ACC112 (cell line): ENCODE measurements at regions not wholly inside any gene's neighbourhood (a gene's known extent, or its start where the extent isn't known, plus 50 kb on each side); places are given as distances from the start of the nearest gene placed in this dataset.
"Not testable (repeated sequence)": the region's sequence is repeated elsewhere in the genome, so short reads cannot be mapped to it uniquely, and the experiment has no call there.

Experiments
- H2AFZ ChIP-seq: fragments of 200-600 bp; sonication (generic); one replicate; pipeline ENCODE4 v1.6.0; 2017; ENCODE audit warnings: antibody characterized with exemption, low read length; ENCODE audit not compliant: unreplicated experiment
- H3K27ac ChIP-seq: fragments of 200-600 bp; sonication (generic); 2 replicates; pipeline ENCODE4 v1.5.1; 2014; ENCODE audit warnings: low read depth, mild to moderate bottlenecking, antibody characterized with exemption, low read length, moderate library complexity
- H3K27me3 ChIP-seq: fragments of 200-600 bp; sonication (generic); 2 replicates; pipeline ENCODE4 v1.6.1; 2014; ENCODE audit warnings: mild to moderate bottlenecking, antibody characterized with exemption, low read length, moderate library complexity, mixed read lengths; ENCODE audit not compliant: insufficient read depth
- H3K36me3 ChIP-seq: fragments of 200-600 bp; sonication (generic); 2 replicates; pipeline ENCODE4 v1.6.1; 2016; ENCODE audit warnings: mild to moderate bottlenecking, antibody characterized with exemption, low read length, moderate library complexity, mixed read lengths; ENCODE audit not compliant: insufficient read depth
- H3K4me1 ChIP-seq: fragments of 200-600 bp; sonication (generic); one replicate; pipeline ENCODE4 v1.6.1; 2016; ENCODE audit warnings: low read length, mixed read lengths; ENCODE audit not compliant: insufficient read depth, unreplicated experiment, control insufficient read depth
- H3K4me3 ChIP-seq: fragments of 200-600 bp; sonication (generic); 2 replicates; pipeline ENCODE4 v1.5.1; 2014; ENCODE audit warnings: mild to moderate bottlenecking, low read depth, low read length
- H3K79me2 ChIP-seq: fragments of 200-600 bp; sonication (generic); one replicate; pipeline ENCODE4 v1.6.0; 2016; ENCODE audit warnings: low read length; ENCODE audit not compliant: control insufficient read depth, unreplicated experiment, insufficient read depth

DNA sequence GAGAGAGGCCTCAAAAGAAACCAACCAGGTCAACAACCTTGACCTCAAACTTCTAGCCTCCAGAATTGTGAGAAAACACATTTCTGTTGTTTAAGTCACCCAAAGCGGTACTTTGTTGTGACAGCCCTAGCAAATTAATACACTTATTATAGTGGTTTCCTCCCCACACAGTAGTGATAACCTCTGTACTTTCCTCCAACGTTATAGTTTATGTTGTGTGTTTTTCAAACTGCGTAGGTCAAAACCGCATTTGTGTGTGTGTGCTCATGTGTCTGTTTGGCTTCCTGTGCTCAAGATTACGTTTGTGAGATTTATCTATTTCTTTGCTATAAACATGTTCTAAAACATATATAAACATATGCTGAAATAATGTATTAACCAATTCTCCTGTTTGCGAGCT, 667.8 kb upstream of the USP24 start:
- no peaks in the 10 kb centered on the region for H3K79me2 ChIP-seq
- H3K4me1 ChIP-seq = no peaks in the 10 kb centered on the region
- no peaks in the 10 kb centered on the region for H3K27me3 ChIP-seq
- H3K36me3 ChIP-seq = no peaks in the 10 kb centered on the region
- no peak overlapping the region for H3K27ac ChIP-seq
- H3K4me3 ChIP-seq = no peak overlapping the region
- H2AFZ ChIP-seq = no peak overlapping the region

- Histone ChIP-seq H3K4me1 (no peaks in the 10 kb centered on the region), H2AFZ (no peak overlapping the region), H3K36me3 (no peaks in the 10 kb centered on the region), H3K79me2 (no peaks in the 10 kb centered on the region), H3K27me3 (no peaks in the 10 kb centered on the region), H3K4me3 (no peak overlapping the region), H3K27ac (no peak overlapping the region)
Observed at GRCh38 chr1:55879346-55879745, 664.2 kb upstream of the USP24 start.

DNA sequence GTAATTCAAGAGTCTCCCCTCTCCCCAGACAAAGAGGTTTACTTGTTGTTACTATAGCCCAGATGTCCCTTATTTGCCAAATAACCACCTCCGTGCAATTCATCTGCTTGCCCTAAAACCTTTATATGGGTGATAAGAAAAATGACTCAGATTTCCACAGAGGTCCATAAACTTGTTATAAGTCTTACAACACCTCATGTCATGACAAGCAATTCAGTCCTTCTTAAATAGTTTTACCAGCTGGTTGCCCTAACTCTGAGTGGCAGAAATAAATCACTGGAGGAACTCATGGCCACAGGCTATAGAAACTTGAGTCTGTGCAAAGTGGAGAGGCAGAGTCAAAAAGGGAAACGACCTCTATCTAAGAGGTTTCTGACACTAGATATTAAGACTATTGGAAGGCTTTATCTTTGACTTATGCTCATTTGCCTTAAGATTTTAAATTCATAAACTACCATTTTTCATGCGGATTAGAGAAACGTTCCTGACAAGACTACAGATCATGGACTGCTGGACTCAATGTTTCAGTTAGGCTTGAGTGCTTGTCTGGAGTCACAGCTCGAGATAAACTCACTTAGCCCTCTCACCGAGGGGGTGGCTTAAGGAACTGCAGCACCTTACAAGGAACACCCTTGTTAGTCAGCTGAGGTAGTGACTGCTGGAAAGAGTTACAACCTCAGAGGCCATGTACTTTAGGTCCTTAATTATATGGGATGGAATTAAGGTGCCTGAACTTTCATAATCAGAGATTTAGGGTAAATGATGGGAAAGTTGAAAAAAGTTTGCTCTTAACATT, 662.5 kb upstream of the USP24 start:
- Histone ChIP-seq H3K27me3 (no peaks in the 10 kb centered on the region), H2AFZ (no peak overlapping the region), H3K4me1 (no peaks in the 10 kb centered on the region), H3K79me2 (no peaks in the 10 kb centered on the region), H3K36me3 (no peaks in the 10 kb centered on the region), H3K27ac (no peak overlapping the region), H3K4me3 (no peak overlapping the region)

- no peak overlapping the region for H3K4me3 ChIP-seq
- H3K27ac ChIP-seq = no peak overlapping the region
- no peaks in the 10 kb centered on the region for H3K4me1 ChIP-seq
- H3K27me3 ChIP-seq = no peaks in the 10 kb centered on the region
- no peaks in the 10 kb centered on the region for H3K79me2 ChIP-seq
- H3K36me3 ChIP-seq = no peaks in the 10 kb centered on the region
- H2AFZ ChIP-seq = no peak overlapping the region
Observed at GRCh38 chr1:55876276-55877060, 661.3 kb upstream of the USP24 start.

DNA sequence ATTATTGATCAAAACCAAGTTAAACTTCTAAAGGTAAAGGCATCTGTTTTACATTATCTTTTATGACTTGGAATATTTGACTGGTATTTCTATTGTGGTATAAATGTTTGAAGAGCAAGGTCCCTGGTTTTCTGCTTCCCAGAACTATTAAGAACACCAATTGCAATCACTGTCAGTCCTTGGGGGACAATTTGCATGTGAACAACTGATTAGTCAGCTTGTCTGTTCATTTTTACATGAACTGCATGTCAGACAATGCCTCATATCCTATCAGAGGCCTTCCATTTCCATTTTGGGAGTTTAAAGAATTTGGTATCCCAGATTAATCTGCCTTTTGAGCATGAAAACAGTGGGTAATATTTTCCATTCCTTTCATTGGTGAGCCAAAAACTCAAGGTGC, 654.9 kb upstream of the USP24 start:
- no peak overlapping the region for H2AFZ ChIP-seq
- H3K4me3 ChIP-seq = no peak overlapping the region
- H3K4me1 ChIP-seq = peaks cover 29% of the 10 kb centered on the region
- H3K36me3 ChIP-seq = no peaks in the 10 kb centered on the region
- no peaks in the 10 kb centered on the region for H3K79me2 ChIP-seq
- no peaks in the 10 kb centered on the region for H3K27me3 ChIP-seq
- peak overlapping the region; percentile 21; the same call in 1 of the 2 replicates for H3K27ac ChIP-seq

GRCh38 chr1:55869065-55869464, 653.9 kb upstream of the USP24 start:
- no peaks in the 10 kb centered on the region for H3K79me2 ChIP-seq
- peaks cover 29% of the 10 kb centered on the region for H3K4me1 ChIP-seq
- no peaks in the 10 kb centered on the region for H3K36me3 ChIP-seq
- no peaks in the 10 kb centered on the region for H3K27me3 ChIP-seq
- no peak overlapping the region for H2AFZ ChIP-seq
- no peak overlapping the region for H3K4me3 ChIP-seq
- H3K27ac ChIP-seq = no peak overlapping the region

DNA sequence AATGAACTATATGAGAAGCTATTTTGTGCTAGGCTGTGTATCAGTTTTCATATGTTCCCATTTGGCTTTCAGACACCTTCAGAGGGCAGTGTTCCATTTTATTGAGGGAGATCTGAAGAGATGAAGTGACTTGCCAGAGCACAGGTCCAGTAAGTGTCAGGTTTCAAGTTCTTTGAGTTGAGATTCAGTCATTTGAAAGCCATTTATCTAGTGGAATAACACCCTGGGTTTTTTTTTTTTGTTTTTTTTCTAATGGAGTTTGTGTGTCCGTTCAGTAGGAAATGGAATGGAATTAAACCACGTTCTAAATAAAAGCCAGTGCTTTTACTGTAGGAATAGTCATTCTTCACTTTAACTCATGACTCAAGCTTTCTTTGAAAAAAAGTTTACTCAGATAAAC, 652.9 kb upstream of the USP24 start:
- H3K27me3 ChIP-seq = no peaks in the 10 kb centered on the region
- H3K27ac ChIP-seq = peak overlapping the region; percentile 24; the same call in 1 of the 2 replicates
- H3K4me1 ChIP-seq = peaks cover 29% of the 10 kb centered on the region
- no peaks in the 10 kb centered on the region for H3K36me3 ChIP-seq
- no peaks in the 10 kb centered on the region for H3K79me2 ChIP-seq
- peak overlapping the region; percentile 36 for H2AFZ ChIP-seq
- H3K4me3 ChIP-seq = no peak overlapping the region

GRCh38 chr1:55867304-55867843, 652.2 kb upstream of the USP24 start:
- Histone ChIP-seq H3K36me3 (no peaks in the 10 kb centered on the region), H3K27me3 (no peaks in the 10 kb centered on the region), H2AFZ (no peak overlapping the region), H3K4me1 (peaks cover 29% of the 10 kb centered on the region), H3K79me2 (no peaks in the 10 kb centered on the region), H3K27ac (peak overlapping the region; percentile 24; the same call in 1 of the 2 replicates), H3K4me3 (no peak overlapping the region)

GRCh38 chr1:55865778-55866177, 650.6 kb upstream of the USP24 start:
- not testable (repeated sequence) for H3K79me2 ChIP-seq, H3K27ac ChIP-seq, H3K4me3 ChIP-seq, H3K27me3 ChIP-seq, H3K36me3 ChIP-seq, H2AFZ ChIP-seq
- peaks cover 29% of the 10 kb centered on the region for H3K4me1 ChIP-seq

DNA sequence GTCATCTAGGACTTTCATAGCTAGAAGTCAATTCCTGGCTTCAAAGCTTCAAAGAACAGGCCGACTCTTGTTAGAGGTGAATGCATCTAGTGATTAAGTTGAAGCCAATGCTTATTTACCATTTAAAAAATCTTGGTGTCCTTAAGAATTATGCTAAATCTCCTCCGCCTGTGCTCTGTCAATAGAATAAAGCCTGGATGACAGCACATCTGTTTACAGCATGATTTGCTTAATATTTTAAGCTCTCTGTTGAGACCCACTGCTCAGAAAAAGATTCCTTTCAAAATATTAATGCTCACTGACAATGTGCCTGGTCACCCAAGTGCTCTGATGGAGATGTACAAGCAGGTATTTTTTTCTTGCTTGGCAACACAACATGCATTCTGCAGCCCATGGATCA, 649.1 kb upstream of the USP24 start:
- Histone ChIP-seq H3K4me1 (peaks cover 16% of the 10 kb centered on the region), H3K27ac (no peak overlapping the region), H2AFZ (no peak overlapping the region), H3K79me2 (no peaks in the 10 kb centered on the region), H3K27me3 (no peaks in the 10 kb centered on the region), H3K4me3 (no peak overlapping the region), H3K36me3 (no peaks in the 10 kb centered on the region)
